NK-92 treated with Interleukin-12 subunit alpha and Interleukin-12 subunit beta, amount 100 ng/mL, for 24 hours (cell line): ENCODE measurements at regions not wholly inside any gene's neighbourhood (a gene's known extent, or its start where the extent isn't known, plus 50 kb on each side); places are given as distances from the start of the nearest gene placed in this dataset.
"Not testable (repeated sequence)": the region's sequence is repeated elsewhere in the genome, so short reads cannot be mapped to it uniquely, and the experiment has no call there.

Experiments used
- DNase-seq: peaks from one replicate; lab custom pipeline; 2025; lab: John Stamatoyannopoulos, UW

DNA sequence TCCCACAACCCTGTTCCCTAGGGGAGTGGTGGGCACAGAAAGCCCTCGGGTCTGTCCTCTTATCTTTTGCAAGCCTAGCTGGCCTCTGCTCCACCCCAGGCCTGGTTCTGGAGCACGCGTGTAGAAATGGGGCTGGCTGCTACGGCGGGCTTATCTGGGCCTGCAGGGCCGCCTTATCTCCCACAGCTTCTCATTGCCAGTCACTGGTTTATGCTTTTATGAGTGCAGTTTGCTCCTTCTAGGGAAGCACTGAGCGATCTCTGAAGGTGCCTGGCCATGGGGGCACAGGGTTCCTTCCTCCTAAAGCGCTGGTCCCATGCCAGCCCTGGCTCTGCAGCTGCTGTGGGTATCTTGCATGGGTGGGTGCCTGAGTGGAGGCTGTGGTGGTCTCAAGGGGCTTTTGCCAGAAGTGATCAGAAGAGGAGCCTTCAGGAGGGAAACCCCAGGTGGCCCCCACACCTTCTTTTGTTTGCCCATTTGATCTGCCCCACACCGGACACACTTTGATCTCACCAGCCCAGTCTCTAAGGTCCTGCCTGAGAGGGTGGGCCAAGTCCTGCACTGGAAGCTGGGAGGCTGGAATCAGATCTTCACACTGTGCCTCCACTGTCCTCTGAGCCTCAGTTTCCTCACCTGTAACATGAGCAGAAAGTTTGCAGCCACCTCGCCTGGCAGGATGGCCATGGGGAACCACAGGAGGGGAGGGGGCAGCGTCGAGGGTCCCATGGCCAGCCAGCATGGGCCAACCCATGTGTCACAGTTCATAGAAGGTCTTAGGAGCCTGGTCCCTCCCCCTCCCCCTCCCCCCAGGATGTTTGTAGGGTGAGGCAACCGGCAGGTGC is 86.6 kb upstream of the FGF3 start:
- DNase-seq = no peak

DNA sequence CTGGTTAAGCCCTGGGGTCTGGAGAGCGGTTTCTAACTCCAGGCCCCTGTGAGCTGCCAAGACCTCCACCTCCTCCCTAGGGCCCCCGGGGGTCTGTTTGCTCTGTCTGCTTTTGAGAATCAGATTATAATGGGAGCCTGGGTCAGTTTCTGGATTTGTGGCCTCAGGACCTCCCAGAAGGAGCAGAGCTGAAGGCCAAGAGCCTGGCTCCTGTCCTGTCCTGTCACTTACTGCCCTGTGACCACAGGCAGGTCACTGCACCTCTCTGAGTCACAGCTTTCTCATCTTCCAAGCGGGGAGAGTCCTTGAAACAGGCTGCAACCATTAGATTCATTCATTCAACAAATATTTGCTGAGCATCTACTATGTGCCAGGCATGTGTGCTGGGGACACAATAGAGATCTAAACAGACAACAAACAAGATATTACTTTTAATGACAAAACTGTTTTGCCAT is 87.3 kb upstream of the FGF3 start:
- DNase-seq = no peak

DNA sequence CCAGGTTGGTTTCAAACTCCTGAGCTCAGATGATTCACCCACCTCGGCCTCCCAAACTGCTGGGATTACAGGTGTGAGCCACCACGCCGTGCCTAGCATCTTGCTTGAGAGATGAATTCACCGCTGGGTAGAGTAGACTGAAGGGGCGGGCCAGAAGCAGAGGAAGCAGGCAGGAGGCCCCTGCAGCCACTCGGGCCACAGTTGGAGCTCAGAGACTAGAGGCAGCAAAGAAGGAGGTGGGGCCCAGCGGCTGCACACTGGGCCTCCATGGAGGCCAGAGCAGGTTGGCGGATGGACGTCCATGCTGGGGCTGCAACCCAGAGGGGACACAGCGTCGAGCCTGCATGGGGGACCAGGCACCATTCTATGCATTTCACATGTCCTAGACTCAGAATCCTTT is 88.4 kb upstream of the FGF3 start:
- DNase-seq = no peak

DNA sequence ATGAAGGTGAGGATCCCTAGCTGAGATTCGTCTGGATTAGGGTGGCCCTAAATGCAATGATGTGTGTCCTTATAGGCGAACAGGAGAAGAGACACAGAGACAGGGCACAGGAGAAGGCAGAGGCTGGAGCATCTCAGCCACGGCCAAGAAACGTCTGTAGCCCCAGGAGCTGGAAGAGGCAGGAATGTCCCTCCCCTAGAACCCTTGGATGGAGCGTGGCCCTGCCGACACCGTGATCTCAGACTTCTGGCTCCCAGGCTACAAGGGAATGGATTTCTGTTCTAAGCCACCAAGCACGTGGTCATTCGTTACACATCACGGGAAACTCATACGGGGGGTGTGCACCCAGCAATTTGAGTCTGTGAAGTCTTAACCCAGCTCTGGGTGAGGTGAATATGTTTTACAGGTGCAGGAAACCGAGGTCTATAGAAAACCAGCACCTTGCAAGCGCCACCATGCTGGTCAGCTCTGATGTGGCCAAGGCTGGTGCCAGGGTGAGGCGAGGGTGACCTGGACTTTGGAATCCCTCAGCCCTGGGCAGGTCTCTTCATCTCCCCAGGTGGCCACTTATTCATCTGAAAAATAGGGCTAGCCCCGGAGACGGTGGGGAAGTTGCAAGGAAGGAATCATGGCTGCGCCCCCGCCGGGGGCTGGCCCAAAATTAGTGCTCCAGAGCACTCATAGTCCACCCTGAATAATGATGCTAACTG is 89.5 kb upstream of the FGF3 start:
- DNase-seq = no peak

DNA sequence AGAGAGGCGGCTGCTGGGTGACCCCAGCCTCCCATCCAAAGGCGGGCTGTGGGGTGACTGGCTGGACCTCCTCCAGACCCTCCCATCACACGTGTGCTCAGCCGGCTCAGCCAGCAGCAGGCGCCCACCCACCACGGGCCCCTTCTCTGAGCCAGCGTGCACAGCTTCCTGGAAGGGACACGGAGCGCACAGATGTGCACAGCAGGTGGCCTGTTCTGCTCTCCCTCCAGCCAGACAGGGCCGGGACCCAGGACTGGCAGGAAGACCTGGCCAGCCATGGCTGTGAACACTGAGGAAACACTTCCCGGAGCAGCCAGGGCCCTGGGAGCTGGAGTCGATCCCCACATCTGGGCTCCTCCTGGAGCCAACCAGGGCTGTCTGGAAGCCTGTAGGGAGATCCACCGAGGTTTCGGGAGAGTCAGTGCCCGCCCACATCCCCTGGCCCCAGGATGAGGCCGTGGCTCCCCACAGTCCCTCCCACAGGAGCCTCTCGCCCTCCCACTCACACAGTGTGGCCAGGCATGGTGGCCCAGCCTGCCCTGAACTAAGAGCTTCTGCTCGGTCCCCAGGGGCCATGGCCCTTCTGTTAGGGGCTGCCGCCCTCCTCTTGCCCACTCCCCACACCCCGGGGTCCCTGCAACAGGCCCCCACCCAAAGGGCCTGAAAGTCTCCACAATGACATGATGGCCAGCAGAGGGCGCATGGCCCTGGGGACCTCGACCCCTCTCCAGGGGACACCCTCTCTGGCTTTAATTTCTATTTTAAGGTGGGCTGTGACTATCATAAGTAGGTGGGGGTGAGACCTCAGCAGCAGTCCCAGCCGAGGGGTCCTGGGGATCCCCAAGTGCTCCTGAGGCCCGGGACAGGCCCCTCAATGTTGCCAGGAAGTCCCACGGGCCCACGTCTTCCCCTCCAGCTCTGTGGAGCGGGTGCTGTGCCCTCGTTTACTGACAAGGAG is 90.6 kb upstream of the FGF3 start:
- DNase-seq = no peak

DNA sequence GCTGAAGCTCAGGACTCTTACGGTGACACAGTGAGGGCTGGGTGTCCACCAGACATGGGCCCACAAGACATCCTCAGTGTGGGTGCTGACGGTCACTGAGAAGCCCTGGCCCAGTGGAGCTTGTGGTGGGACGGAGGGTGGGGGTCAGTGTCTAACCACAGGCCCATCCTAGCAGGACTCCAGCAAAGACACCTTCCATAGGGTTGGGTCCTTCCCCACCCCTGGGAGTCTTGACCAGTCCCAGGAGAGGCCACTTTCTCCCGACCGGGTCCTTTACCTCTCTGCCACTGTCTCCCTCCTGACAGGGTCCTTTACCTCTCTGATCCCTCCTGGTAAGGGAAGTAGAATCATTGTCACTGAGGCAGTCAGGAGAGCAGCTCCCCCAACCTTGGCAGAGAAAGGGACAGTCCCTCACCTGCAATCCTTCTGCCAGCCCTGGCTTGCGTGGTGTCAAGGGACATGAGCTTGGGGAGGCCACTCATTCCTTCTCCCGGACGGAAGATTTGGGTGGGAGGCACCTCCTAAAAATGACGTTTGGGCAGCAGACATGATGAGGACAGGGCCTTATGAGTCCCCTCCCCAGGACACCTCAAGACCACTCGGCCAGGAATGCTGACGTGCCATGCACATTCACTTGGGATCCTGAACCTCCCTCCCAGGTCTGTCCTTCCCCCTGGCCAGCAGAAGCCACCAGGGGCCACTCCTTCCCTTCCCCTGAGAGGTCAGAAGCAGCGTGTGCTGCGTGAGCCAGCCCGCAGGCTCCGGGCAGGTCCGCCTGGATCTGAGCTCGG is 91.5 kb upstream of the FGF3 start:
- DNase-seq = no peak

DNA sequence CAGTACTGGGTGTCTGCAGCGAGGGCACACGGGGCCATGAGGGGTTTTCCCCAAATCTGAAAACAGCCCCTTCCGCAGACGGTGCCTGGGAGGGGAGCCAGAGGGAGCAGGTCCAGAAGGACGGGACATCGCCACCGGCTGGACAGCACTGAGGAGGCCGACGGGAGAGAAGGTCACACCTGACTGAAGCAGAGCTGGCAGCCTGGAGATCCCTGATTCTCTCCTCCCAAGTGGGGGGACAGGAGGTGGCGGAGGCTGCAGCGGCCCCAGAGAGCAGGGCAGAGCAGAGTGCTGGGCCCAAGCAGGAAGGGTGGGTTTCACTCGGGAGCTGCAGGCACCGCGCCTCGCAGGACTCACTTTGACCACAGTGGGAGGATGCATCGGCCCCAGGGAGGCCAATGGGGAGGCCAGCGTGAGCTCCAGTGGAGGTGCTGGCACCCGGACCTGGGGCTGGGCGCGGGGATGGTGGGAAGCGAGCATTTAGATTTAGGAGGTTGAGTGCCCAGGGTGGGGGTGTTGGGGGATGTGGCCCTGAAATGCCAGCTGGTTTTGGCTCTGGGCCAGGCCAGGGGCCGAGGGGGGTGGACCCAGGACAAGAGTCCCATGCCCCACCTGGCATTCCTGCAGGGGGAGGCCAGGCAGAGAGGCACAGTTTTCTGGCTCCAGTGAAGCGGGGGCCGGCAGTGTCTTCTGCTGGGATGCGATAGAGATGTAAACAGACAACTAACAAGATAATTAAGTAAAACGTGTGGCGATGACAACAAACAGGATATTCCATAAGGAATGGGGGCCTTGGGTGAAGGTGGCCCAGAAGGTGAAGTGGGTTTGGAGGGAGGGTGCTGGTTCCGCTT is 92.3 kb upstream of the FGF3 start:
- DNase-seq = no peak

DNA sequence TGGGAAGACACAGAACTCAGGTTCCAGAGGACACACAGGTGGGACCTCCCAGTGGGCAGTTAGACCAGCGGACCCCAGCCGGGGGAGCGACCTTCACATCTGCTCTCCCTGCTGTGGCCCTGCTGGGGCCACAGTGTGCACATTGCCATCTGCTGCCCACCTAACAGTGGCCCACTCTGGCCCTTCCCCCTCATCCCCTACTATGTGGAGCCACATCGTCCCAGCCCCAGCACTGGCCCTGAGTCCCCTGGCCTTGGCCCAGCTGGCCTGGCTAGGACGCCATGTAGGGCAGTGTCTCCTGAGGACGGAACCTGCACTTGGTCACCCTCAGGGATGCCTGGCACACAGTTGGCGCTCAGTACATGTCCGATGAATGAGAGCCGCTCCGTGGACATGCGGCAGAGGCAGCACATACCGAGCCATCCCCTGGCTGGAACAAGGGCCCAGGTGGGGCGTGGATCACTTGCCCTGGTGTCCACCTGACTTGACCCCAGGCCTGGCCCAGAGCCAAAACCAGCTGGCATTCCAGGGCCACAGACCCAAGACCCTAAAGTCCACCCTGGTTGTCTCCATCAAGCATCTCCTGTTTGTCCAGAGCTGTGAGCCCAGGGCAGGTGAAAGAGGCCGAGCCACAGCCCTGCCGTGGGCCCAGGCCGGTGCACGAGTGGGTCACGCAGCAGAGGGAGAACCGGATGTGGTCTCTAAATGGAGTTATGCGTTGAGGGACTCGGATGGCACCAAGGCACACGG is 93.1 kb upstream of the FGF3 start:
- DNase-seq = no peak

DNA sequence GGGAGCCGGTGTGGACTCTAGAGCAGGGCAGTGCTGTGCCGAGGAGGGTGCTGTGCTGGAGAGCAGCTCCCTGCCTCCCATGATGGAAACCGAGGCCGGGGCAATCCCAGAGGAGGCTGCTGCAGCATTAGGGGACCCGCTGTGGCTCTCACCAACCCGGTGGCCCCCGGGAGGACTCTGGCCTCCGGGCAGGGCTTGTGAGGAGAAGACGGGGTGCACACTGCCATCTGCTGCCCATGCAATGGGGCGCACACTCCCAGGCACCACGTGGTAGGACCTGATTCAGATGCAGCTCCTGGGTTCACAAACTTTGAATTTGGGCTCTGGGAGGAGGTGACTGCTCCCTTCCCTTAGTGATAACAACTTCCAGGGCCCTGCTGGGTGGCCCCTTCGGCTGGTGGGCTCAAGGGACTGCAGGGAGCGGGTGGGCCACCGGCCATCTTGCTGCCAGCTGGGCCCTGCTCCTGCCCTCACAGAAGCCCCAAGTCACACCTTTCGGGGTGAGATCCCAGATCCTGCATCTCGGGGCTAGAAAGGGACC is 93.8 kb upstream of the FGF3 start:
- DNase-seq = no peak

DNA sequence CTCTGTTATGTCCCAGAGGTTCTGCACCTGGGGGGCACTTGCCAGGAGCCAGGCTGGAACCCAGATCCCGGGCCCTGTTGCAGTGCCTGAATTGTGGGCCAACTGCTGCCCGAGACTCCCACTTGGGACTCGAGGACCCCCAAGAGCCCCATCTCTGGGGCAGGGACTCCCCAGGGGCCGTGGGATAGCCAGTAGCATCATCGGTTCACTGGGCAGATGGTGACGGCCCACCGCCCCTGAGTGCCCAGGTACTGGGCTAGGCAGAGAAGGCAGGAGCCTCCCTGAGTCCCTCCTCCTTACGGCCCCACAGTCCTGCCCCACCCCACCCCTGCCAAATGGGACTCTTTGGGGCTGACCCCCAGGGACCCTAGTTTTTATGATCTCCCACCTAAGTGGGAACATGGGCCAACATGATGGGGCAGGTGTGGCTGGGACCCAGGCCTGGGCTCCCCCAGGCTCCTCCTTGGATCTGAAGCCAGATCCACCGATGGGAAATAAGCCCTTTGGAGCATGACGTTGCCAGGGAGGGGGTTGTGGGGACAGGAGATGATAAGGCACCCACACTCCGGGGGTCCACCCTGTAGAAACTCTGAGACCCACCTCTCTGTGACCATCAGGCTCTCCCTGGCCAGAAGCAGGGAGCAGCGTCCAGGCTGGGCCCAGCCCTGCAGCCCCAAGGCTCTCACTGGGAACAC is 94.5 kb upstream of the FGF3 start:
- no peak for DNase-seq

DNA sequence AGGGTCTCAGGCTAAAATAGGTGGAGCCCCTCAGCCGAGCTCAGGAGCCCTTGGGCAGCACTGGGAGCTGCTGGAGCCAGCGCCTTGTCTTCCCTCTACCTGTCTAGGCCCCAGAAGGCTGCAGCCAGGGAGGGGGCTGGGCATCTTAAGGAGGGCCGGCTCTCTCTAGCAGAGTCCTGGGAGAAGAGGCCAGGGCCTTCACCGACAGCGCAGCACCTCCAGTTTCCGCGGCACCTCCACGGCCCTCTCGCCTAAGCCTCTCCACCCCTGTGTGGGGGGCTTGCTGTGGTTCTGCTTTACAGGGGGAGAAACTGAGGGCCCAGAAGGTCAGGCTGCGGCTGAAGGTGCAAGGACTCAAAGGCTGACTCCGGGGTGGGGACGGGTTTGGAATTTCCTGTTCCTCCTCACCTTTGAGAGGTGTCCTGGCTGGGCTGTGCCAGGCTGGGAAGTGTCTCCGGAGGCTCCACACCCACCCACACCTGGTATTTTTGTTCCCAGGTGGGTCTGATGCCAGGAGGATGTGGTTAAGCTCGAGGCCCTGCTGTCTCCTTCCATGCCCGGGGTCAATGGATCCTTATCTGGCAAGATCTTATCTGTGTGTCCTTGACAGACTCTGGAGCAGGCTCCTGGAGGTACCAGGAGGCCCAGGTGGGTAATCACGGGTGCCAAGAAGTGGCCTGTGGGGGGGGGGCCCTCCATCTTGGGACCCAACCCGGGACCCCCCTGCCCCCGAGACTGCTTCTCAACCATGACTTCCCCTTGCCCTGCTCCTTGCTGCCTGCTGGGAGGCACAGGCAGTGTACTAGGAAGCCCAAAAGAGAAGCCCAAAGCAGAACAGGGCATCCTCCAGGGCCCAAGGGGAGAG is 95.3 kb upstream of the FGF3 start:
- no peak for DNase-seq

DNA sequence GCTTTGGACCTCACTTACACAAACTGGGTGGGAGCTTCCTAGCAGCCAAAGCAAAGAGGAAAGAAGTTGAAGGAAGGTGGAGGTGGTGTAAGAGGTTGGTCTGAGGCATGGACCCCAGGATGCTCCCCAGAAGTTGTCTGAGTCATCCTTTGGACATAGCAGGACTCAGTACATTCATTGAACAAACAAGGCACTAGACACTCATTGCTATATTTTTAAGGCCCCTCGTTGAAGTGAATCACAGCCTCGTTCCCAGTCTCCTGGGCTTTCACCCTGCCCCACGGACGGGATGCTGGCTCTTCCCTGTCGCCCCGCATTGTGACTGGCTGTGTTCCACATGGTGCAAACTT is 95.9 kb upstream of the FGF3 start:
- no peak for DNase-seq

DNA sequence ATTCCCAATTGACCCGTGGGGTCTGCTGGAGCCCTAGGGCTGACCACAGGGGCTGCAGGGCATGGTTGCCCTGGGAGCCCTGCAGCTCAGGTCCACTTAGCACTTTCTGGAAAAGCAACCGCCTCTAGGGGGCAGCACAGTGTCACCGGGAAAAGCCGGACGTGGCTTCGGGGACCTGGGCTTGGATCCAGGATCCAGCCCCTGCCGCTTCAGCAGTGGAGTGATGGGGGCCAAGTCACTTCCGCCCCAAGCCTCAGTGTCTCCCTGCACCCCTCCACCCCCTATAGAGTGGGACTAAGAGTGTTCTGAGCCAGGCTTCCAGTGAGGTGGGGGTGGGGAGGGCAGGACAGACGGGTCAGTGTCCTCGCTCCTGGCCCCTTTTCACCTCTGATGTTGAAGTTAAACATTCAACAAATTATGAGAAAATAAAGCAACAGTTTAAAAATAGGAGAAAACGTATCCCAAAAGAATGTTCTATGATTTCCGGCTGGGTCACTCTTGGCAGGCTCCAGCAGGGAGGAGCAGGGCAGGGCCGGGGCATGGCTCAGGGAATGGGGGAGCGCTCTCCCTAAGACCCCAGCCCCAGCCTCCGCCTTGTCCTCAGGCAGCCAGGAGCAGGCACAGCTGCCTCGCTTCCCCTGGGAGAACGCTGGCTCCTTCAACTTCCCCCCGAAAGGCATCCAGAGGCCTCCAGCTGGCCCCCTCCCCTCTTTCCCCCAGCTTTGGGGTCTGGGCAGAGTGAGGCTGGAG is 96.5 kb upstream of the FGF3 start:
- no peak for DNase-seq

DNA sequence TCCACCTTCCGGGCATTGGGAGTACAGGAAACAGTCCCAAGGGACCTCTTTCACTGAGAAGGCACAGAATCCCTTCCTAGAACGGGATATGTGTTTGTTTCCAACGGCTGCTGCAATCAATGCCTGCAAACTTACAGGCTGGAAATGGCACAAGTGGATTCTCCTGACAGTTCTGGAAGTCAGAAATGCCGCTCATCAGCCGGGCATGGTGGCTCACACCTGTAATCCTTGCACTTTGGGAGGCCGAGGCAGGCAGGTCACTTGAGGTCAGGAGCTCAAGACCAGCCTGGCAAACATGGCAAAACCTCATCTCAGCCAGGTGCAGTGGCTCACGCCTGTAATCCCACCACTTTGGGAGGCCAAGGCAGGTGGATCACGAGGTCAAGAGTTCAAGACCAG is 97.0 kb upstream of the FGF3 start:
- not testable (repeated sequence) for DNase-seq

DNA sequence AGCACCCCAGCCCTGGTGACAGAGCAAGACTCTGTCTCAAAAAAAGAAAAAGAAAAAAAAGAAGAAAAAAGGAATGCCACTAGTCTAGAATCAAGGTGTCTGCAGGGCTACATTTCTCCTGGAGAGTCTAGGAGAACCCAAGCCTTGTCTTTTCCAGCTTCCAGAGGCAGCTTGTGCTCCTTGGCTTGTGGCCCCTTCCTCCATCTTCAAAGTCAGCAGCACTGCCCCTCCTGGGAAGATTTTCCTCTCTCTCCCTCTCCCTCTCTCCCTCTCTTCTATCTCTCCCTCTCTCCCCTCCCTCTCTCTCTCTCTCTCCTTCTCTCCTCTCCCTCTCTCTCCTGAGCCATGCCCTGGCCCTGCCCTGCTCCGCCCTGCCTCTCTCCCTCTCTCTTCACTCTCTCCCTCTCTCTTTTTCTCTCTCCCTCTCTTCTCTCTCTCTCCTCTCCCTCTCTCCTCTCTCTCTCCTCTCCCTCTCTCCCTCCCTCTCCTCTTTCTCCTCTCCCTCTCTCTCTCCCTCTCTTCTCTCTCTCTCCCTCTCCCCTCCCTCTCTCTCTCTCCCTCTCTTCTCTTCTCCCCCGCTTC is 97.7 kb upstream of the FGF3 start:
- no peak for DNase-seq

DNA sequence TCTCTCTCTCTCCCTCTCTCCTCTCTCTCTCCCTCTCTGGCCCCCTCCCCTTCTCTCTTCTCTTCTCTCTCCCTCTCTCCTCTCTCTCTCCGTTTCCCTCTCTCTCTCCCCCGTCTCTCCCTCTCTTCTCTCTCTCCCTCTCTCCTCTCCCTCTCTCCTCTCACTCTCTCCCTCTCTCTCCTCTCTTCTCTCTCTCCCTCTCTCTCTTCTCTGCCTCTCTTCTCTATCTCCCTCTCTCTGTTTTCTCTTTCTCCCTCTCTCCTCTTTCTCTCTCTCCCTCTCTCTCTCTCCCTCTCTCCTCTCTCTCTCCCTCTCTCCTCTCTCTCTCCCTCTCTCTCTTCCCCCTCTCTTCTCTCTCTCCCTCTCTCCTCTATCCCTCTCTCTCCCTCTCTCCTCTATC is 98.3 kb upstream of the FGF3 start:
- DNase-seq = no peak
